ENCODE measurements at regions not wholly inside any gene's neighbourhood (a gene's known extent, or its start where the extent isn't known, plus 50 kb on each side); places are given as distances from the start of the nearest gene placed in this dataset.

GRCh38 chr6:55964136-55964535 lies 88.7 kb upstream of the BMP5 start:
- TF ChIP-seq EP300 (IDR thresholded peaks at IDR 0.05; ENCODE audit: borderline replicate concordance in 1 of 2, low read depth in 2 of 2, low read length in 2 of 2) (no peak), CTCF (IDR thresholded peaks at IDR 0.05; ENCODE audit: control extremely low read depth in 1 of 3, insufficient read depth in 1 of 3, low read depth in 1 of 3, low read length in 3 of 3) (no peak), GABPA (IDR thresholded peaks at IDR 0.05; ENCODE audit: borderline replicate concordance, insufficient read depth, low read length) (no peak), POLR2A (IDR thresholded peaks at IDR 0.05; ENCODE audit: control extremely low read depth in 1 of 2, low read depth in 2 of 2, low read length in 2 of 2) (no peak)
